Activated T-cell treated with anti-CD3 and anti-CD28 coated beads, Interleukin-2, amount 50 U/mL, for 4 hours (primary cell): ENCODE measurements at regions not wholly inside any gene's neighbourhood (a gene's known extent, or its start where the extent isn't known, plus 50 kb on each side); places are given as distances from the start of the nearest gene placed in this dataset.

ENCODE experiments used
- ATAC-seq, 2 donors: fragments of 200-7000 bp; cut with Tn5 transposase; one replicate each; pipeline ENCODE4 v1.10.0; 2021
- DNase-seq: peaks from one replicate; pipeline ENCODE4 v3.0.0-alpha.2; 2020
- H3K27me3 Mint-ChIP-seq: one replicate; pipeline ENCODE4 v1.8.0; 2021; ENCODE audit warnings: low read depth, mixed read lengths
- H3K36me3 Mint-ChIP-seq: one replicate; pipeline ENCODE4 v1.8.0; 2022; ENCODE audit warnings: mixed read lengths; ENCODE audit not compliant: insufficient read depth
- H3K4me1 Mint-ChIP-seq: one replicate; pipeline ENCODE4 v1.8.0; 2021; ENCODE audit warnings: low read depth, mixed read lengths
- H3K4me3 Mint-ChIP-seq: one replicate; pipeline ENCODE4 v1.8.0; 2021; ENCODE audit warnings: mild to moderate bottlenecking, moderate library complexity, mixed read lengths
- H3K9me3 Mint-ChIP-seq: one replicate; pipeline ENCODE4 v1.8.0; 2021; ENCODE audit warnings: mixed read lengths

DNA sequence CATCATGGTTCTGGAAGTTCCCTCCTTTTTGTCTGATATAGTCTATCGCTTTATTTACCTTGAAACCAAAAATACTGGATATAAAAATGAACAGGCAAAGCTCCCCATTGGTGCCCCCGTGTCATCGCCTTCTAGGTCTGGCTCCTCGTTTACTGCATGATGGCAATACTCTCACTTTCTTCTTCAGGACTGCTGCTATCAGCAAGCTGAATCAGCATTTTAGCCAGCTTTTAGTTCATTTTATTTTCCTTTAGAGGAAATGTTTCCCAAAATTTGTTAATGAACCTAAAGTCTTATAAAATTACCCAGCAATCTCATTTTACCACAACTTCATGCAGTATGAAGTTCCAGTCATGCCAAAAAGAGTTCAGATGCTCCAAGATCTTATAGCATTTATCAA is 80.5 kb downstream of the ZIC3 start:
- no peaks in the 10 kb centered on the region for H3K36me3 Mint-ChIP-seq
- DNase-seq (no peak), ATAC-seq (no peak)
- no peaks in the 10 kb centered on the region for H3K27me3 Mint-ChIP-seq
- no peak overlapping the region for H3K4me3 Mint-ChIP-seq
- no peaks in the 10 kb centered on the region for H3K4me1 Mint-ChIP-seq
- H3K9me3 Mint-ChIP-seq, result no peaks in the 10 kb centered on the region

DNA sequence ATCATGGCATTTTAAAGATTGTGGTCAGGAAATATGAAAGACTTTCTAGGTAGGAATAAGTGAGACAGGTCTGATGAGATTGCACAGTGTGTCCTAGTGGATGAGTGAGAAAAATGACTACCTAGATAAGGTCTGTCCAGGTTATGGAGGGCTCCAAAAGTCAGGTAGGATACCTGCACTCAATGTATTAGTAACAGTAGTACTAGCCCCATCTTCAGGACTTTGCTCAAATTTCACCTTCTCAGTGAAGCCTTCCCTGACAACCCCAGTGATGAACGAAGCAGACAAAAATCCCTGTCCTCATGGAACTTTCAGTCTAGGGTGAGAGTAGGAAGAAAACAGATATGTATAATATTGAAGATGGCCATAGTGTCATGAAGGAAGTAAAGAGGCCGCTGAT is 85.7 kb downstream of the ZIC3 start:
- Mint-ChIP-seq H3K36me3 (no peaks in the 10 kb centered on the region), H3K27me3 (no peaks in the 10 kb centered on the region), H3K4me1 (no peaks in the 10 kb centered on the region), H3K4me3 (no peak overlapping the region), H3K9me3 (no peaks in the 10 kb centered on the region)
- DNase-seq (no peak), ATAC-seq (no peak)

- H3K4me3 Mint-ChIP-seq, result no peak overlapping the region
- DNase-seq (no peak), ATAC-seq (no peak)
- no peaks in the 10 kb centered on the region for H3K36me3 Mint-ChIP-seq
- no peaks in the 10 kb centered on the region for H3K27me3 Mint-ChIP-seq
- H3K4me1 Mint-ChIP-seq, result no peaks in the 10 kb centered on the region
- H3K9me3 Mint-ChIP-seq, result no peaks in the 10 kb centered on the region
These were observed 86.2 kb downstream of the ZIC3 start for GRCh38 chrX:137652086-137652485.

DNA sequence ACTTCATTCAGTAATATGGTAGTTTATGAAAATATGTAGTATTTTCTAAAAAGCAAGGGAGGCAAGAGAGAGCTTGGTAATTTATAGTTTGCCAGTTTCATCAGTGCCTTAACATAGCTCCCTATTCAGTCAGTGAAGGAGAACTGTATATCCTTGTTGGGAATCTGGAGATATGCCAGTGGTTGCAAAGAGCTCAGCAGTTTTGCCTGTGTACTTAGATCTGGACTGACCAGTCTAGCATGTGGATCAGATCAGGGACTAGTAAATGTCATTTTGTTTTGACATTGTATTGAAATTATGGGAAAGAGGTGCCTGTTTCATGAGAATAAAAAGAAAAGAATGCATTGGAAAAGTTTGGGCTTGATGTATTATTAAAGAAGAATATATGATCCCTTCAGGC is 88.6 kb downstream of the ZIC3 start:
- Mint-ChIP-seq H3K27me3 (no peaks in the 10 kb centered on the region), H3K36me3 (no peaks in the 10 kb centered on the region), H3K4me1 (no peaks in the 10 kb centered on the region), H3K9me3 (no peaks in the 10 kb centered on the region), H3K4me3 (no peak overlapping the region)
- ATAC-seq (no peak), DNase-seq (no peak)

DNA sequence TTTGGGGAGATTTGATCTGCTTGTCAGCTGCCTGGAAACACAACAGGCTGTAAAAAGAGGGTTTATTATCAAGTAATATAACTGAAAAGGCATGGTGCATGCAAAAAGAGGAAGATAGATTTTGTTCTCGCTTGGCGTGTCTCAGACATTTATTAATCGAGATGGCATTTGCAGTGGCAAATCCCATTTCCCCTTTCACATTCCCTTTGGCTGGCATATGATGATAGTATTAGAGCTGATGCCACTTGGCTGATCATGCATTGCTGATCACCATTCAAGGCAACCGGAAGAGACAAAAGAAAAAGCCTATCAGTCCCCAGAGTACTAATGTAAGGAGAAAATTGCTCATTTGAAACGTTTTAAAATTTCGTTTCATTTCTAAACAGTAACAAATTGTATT is 101.8 kb downstream of the ZIC3 start:
- no peak for ATAC-seq
- Mint-ChIP-seq H3K36me3 (no peaks in the 10 kb centered on the region), H3K4me1 (no peaks in the 10 kb centered on the region), H3K4me3 (no peak overlapping the region), H3K27me3 (no peaks in the 10 kb centered on the region), H3K9me3 (no peaks in the 10 kb centered on the region)
- no peak for DNase-seq

DNA sequence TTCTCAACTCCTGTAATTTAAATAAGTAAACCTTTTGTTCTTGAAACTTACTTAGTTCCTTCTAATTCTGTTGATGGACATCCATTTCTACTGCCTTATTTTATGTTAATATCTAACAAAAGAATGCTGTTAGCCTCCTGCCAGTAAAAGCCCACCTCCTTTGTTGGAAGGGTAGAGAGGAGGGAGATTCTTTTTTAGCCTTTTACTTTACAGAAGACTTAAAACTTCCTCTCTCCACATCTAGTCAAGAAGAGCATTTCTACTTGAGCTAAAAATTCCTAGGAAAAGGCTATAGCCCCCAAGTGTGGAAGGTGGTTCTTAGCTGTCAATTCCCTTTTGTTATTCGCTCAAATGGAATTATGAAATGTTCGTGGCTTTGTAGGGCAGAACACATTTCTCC is 118.7 kb downstream of the ZIC3 start:
- Mint-ChIP-seq H3K36me3 (no peaks in the 10 kb centered on the region), H3K9me3 (no peaks in the 10 kb centered on the region), H3K27me3 (no peaks in the 10 kb centered on the region), H3K4me1 (no peaks in the 10 kb centered on the region), H3K4me3 (no peak overlapping the region)
- DNase-seq, result no peak
- ATAC-seq, result no peak

- DNase-seq (no peak), ATAC-seq (no peak)
- Mint-ChIP-seq H3K4me3 (no peak overlapping the region), H3K27me3 (no peaks in the 10 kb centered on the region), H3K9me3 (no peaks in the 10 kb centered on the region), H3K36me3 (no peaks in the 10 kb centered on the region), H3K4me1 (no peaks in the 10 kb centered on the region)
These were observed 129.5 kb downstream of the ZIC3 start for GRCh38 chrX:137695417-137695816.

DNA sequence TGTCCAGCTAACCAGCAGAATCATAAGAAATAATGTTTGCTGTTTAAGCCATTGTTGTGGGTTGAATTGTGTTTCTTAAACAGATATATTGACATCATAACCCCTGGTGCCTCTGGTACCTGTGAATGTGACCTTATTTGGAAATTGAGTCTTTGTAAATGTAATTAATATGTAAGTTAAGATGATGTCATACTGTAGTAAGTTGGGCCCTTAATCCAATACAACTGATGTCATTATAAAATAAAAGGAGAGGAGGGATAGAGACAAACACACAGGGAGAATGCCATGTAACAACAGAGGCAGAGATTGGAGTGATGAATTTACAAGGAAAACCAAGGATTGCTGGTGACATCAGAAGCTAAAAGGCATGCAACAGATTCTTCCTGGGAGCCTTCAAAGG is 141.4 kb downstream of the ZIC3 start:
- Mint-ChIP-seq H3K4me1 (no peaks in the 10 kb centered on the region), H3K4me3 (no peak overlapping the region), H3K27me3 (no peaks in the 10 kb centered on the region), H3K36me3 (no peaks in the 10 kb centered on the region), H3K9me3 (no peaks in the 10 kb centered on the region)
- ATAC-seq (no peak), DNase-seq (no peak)

DNA sequence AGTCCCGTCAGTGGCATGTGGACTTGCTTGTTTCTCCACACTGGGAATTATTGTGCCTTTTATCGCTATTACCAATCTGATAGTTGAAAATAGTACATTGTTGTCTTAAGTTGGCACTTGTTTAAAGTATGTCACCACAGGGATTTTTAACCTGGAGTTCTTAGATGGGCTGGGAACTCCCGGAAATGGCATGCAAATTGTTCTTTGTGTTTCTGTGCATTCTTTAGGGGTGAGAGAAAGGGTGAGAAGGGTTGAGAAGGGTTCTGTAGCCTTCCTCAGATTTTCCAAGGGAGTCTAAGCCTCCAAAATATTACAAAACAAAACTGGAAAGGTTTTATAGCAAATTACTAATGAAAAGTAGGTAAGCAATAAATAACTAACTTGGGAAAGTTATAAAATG is 176.9 kb downstream of the ZIC3 start:
- Mint-ChIP-seq H3K4me3 (no peak overlapping the region), H3K36me3 (no peaks in the 10 kb centered on the region), H3K4me1 (no peaks in the 10 kb centered on the region), H3K9me3 (peaks cover 3% of the 10 kb centered on the region), H3K27me3 (no peaks in the 10 kb centered on the region)
- DNase-seq (no peak), ATAC-seq (no peak)

DNA sequence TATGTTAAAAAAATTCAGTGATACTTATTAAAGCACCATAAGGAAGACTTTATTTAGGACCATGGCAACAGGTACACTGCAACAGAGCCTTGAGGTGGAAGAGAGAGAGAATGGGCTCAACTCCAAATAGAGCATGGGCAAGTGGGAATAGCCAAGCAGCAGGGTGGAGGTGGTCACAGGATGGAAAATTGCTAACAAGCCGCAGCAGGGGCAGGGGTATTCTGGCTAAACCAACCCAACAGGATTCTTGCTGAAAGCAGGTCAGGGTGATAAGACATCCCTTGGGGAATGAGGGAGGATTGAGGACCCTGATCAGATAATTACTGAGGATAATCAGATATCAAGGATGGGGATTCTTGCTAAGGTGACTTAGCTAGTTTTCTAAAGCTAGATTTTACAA is 177.5 kb downstream of the ZIC3 start:
- H3K36me3 Mint-ChIP-seq, result no peaks in the 10 kb centered on the region
- ATAC-seq (no peak), DNase-seq (no peak)
- H3K4me1 Mint-ChIP-seq, result no peaks in the 10 kb centered on the region
- no peak overlapping the region for H3K4me3 Mint-ChIP-seq
- peaks cover 3% of the 10 kb centered on the region for H3K9me3 Mint-ChIP-seq
- no peaks in the 10 kb centered on the region for H3K27me3 Mint-ChIP-seq

- Mint-ChIP-seq H3K9me3 (no peaks in the 10 kb centered on the region), H3K4me3 (no peak overlapping the region), H3K27me3 (no peaks in the 10 kb centered on the region), H3K36me3 (no peaks in the 10 kb centered on the region), H3K4me1 (no peaks in the 10 kb centered on the region)
- DNase-seq, result no peak
- no peak for ATAC-seq
These were observed 180.4 kb downstream of the ZIC3 start for GRCh38 chrX:137746289-137746688.

GRCh38 chrX:137747244-137748043 is 181.5 kb downstream of the ZIC3 start:
- Mint-ChIP-seq H3K36me3 (no peaks in the 10 kb centered on the region), H3K9me3 (no peaks in the 10 kb centered on the region), H3K27me3 (no peaks in the 10 kb centered on the region), H3K4me3 (no peak overlapping the region), H3K4me1 (no peaks in the 10 kb centered on the region)
- ATAC-seq (no peak), DNase-seq (no peak)

DNA sequence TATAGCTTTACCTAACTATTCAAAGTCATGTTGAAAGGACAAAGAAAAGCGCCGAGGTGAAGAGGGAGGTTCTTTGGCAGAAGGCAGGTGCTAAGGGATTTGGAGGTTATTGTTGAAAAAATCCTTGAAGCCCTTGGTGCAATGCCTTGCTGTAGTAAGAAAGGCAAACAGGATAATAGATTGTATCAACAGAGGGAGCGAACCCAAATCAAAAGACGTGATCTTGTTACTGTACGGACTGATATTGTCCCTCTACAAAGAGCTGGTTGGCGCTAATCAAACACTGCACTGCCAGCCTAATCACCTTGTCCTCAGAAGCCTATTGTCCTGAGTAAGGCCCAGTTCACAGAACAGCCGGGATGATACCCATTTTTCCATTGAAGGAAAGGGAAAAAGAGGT is 182.9 kb downstream of the ZIC3 start:
- ATAC-seq (no peak), DNase-seq (no peak)
- Mint-ChIP-seq H3K36me3 (no peaks in the 10 kb centered on the region), H3K4me1 (no peaks in the 10 kb centered on the region), H3K27me3 (no peaks in the 10 kb centered on the region), H3K9me3 (no peaks in the 10 kb centered on the region), H3K4me3 (no peak overlapping the region)

DNA sequence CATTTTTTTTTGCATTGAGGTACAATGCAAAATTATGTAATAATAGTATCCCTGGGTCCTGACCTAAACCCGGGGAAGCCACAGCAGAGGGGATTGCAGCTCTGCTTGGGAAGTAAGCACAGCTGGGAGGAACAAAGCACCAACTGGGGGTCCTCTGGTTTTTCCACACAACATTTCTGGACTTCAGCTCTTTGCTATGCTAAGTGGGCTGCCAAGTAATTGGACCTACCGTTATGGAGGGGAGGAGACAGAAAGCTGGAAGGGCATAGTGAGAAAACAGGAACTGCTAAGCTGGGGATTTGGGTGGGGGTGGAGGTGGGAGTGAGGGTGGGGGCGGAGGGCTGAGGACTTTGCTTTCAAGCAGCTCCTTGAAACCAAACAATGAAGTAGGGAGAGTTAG is 183.3 kb downstream of the ZIC3 start:
- Mint-ChIP-seq H3K9me3 (no peaks in the 10 kb centered on the region), H3K27me3 (no peaks in the 10 kb centered on the region), H3K4me3 (no peak overlapping the region), H3K4me1 (no peaks in the 10 kb centered on the region), H3K36me3 (no peaks in the 10 kb centered on the region)
- DNase-seq (no peak), ATAC-seq (no peak)

- no peaks in the 10 kb centered on the region for H3K36me3 Mint-ChIP-seq
- H3K4me1 Mint-ChIP-seq, result no peaks in the 10 kb centered on the region
- no peak overlapping the region for H3K4me3 Mint-ChIP-seq
- no peaks in the 10 kb centered on the region for H3K9me3 Mint-ChIP-seq
- ATAC-seq (no peak), DNase-seq (no peak)
- no peaks in the 10 kb centered on the region for H3K27me3 Mint-ChIP-seq
These were observed 205.6 kb downstream of the ZIC3 start for GRCh38 chrX:137771537-137771936.

DNA sequence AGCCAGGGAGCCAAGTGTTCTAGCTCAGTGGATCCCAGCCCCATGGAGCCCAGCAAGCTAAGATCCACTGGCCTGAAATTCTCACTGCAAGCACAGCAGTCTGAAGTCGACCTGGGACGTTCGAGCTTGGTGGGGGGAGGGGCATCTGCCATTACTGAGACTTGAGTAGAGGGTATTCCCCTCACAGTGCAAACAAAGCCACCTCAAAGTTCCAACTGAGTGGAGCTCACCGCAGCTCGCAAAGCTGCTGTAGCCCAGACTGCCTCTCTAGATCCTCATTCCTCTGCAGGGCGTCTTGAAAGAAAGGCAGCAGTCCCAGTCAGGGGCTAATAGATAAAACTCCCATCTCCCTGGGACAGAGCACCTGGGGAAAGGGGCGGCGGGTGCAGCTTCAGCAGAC is 226.3 kb downstream of the ZIC3 start:
- Mint-ChIP-seq H3K27me3 (no peaks in the 10 kb centered on the region), H3K36me3 (no peaks in the 10 kb centered on the region), H3K4me1 (no peaks in the 10 kb centered on the region), H3K4me3 (no peak overlapping the region), H3K9me3 (no peaks in the 10 kb centered on the region)
- ATAC-seq, result no peak
- DNase-seq, result no peak
